Spinal cord (tissue), 1 donor: ENCODE measurements at regions not wholly inside any gene's neighbourhood (a gene's known extent, or its start where the extent isn't known, plus 50 kb on each side); places are given as distances from the start of the nearest gene placed in this dataset. TPM values are rescaled to one million over a fixed set of nuclear protein-coding genes. Genes with fewer than 3 reads are reported as not detected.

Experiments
- small RNA-seq: library from RNA; depleted of rRNA; stranded (forward); fragments of <200 nt; gene quantifications from one replicate; pipeline ENCODE3, GENCODE V24; 2014; ENCODE audit warnings: low replicate concordance

Small RNA genes lying in the stretch of these regions (small RNA-seq; reads per million reads assigned to genes)
- not detected for gene AC007450.3
- gene HIGD1AP8 = not detected
- not detected for gene RNU7-60P
